Hindlimb muscle (tissue), 1 donor: ENCODE measurements at regions not wholly inside any gene's neighbourhood (a gene's known extent, or its start where the extent isn't known, plus 50 kb on each side); places are given as distances from the start of the nearest gene placed in this dataset.

ENCODE experiments used
- DNase-seq: peaks from one replicate; pipeline ENCODE4 v3.0.0-alpha.2; 2013

DNA sequence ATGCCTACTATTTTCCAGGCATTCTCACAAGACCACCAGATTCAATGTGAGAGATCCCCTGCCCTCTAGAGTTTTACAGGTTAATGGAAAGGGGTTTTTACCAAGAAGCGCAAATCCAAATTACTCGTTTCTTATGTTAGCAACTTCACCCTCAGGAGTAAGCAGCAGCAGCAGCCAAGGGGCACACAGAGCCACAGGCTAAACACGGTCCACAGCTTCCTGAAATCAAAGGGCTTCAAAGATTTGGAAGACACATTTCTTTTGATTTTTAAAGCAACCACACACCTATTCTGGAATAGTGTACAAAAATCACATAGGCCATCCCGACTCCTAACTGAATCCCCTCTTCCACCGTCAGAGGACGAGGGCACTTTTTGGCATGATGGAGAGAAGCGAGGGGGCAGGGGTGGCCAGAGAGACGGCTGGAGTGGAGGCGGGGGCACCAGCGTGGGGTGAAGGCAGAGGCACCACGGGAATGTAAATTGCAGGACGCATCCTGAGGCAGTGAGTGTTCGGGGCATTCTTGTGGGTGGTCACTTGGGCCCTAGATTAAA, 107.0 kb downstream of the ARF6 start:
- no peak for DNase-seq

DNA sequence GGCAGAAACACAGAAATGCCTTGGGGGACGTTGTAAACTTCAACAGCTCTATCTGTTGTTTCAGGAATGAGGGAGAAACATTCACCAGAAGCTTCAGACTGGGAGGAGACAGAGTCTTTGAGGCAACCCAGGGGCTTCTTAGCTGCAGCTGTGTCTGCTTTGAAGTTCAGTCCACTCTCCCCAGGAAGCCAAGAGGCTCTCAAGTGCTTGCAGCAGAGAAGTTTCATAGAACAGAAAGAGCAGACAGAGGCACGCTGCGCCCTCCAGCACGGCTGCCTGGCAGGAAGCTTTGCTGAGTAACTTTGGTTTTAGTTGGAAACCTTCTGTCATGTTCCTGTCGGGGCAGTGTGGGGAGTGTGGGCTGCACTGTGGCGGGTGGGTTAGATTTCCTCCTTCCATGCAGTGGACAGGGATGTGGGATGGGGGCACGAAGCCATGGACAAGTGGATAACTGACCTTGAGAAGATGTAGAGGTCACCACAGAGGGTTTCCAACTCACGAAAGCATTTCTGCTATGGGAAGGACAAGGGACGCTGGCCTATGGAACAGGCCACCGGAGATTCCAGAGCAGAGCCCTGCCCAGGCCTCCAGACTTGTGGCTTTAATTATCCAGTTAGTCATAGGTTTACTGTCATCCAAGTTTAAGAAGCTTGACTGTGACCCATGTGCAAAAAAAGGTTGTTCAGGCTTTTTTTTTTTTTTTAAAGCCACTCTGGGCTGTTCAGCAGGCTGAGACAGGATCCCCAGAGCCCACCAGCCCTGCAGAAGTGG, 107.7 kb downstream of the ARF6 start:
- DNase-seq: peak; percentile 80

DNA sequence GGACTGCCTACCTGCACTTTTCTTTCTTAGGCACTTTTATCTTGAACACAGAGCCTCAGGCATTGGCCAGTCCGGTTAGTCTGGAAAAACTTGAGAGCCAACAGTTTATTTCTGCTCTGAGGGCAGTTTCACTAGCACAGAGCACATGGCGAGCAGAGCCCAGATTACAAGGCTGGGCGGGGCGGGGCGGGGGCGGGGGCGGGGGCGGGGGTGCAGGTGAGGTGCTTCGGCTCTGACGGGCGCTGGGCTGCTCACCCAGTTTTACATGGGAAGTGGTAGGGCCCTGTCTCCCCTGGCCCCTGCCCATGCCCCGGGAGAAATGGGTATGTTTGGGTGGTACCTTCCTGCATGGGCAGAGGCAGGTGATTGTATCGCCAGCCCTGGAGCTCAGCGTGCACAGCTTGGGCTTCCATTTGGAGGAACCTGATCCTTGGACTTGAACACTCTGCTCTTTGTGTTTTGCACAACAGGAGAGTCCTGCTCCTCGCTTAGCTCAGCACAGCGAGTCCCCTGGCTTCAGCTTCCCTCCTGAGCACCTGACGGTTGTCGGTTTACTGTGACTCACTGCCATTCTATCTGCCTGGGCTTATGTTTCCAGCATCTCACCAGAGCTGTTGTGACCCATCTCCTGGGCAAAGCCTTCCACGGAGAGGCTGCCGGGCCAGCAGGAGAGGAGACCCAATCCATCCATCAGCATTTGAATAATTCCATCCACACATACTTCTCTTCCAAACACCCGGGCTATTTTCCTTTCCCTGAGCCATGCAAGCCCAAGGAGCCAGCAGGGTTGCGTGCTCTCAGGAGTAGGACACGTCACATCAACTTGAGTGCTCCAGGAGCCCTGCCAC, 108.5 kb downstream of the ARF6 start:
- DNase-seq: no peak

DNA sequence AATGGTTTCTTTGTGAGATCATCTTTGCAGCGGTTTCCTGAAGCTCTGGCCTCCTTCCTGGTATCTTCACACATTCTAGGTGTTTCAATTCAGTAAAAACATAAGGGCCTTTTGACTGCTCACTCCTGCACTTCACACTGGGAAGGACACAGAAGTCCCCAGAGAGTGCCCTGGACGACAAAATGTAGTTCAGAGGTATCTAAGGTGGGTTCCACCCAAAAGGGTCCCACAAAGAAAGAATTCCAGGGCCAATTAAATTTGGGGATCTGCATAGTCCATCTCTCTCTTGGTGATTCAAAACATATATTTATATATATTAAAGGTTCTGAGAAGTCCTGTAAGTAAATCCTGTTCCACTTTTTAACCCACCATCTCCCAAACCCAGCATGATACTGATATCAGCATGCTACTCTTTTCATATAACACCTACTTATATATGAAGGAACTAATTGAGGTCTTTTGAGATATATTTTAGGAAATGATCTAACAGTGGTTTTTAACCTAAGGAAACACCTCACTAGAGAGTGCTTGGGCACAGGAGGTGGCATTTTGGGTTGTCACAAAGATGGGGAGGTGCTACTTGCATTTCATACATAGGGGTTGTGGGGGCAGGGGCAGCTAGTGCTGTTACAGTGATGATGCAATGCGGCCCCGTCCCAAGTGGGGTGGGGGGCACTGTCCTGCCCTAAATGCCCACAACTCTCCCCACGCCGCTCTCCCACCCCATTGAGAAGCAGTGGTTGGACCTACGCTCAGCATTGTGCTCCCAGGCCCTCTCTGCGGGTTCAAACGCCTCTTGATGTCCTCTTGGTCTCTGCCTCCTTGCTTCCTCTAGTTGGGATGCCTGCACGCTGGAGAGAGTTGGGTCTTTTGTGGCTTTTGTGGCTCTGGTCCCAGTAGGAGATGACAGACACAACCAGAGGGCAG, 109.4 kb downstream of the ARF6 start:
- DNase-seq: no peak

DNA sequence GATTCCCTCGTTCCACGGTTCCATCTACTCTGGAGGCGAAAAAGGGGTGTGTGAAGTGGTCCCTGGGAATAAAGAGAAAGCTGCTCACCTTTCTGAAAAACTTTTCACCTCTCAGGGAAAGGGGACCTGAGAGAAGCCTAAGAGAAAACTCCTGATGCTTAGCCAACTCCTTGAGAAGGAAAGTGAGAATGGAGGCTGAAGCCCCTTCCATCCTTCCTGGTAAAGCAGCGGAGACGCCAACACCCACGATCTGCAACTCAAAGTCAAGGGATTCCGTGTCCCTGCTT, 110.0 kb downstream of the ARF6 start:
- no peak for DNase-seq

DNA sequence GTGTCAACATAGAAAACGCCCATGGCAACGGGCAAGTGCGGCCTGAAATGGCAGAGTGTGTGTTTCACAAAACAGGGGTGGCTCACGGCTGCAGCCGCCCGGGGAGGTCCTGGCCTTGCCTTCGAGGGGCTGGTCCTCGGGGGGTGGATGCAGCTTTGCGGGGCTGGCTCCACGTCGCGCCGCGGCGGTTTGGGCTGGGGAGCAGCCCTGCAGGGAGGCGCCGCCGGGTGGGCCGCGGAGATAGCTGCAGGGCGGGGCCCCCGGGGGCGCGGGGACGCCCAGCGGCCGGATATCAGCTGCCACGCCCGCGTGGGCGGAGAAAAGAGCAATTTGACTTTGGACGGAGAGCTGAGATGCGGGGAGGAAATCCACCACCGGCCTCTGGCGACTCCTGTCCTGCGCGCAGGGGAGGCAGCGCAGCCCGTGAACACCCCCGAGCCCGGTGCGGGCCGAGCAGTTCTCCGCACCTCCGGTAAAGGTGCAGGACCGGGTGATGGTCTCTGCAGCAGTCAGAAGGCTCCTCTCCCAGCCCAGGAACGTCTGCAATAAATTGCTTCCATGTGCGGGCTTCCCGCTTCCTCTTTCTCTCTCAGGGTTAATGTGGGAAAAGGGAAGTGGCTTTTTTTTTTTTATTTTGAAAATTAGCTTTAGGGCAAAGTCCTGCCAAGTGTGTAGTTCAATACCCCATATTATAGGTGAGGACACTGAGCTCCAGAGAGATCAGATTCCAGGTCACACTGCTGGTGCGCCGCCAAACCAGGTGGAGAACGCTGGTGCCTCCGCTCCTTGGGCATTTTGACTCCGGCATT, 110.5 kb downstream of the ARF6 start:
- DNase-seq: peak; percentile 74

DNA sequence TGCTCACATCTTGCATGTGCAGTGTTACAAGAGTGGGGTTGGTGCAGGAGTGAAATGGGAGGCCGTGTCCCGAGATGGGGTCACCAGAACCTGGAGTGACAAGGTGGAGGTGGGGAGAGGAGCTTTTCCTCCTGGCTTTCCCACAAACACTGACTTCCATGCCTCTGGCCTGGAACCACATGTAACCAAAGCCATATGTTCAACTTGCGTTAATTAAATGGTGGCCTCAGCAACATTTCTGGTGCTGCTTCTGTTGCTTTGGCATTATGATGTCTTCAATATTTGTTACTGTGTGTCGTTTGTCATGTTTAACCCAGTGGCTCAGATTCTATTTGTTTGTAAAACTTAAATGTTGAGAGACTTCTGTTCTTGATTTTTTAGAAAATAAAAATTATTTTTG, 110.2 kb downstream of the VCPKMT start:
- no peak for DNase-seq

DNA sequence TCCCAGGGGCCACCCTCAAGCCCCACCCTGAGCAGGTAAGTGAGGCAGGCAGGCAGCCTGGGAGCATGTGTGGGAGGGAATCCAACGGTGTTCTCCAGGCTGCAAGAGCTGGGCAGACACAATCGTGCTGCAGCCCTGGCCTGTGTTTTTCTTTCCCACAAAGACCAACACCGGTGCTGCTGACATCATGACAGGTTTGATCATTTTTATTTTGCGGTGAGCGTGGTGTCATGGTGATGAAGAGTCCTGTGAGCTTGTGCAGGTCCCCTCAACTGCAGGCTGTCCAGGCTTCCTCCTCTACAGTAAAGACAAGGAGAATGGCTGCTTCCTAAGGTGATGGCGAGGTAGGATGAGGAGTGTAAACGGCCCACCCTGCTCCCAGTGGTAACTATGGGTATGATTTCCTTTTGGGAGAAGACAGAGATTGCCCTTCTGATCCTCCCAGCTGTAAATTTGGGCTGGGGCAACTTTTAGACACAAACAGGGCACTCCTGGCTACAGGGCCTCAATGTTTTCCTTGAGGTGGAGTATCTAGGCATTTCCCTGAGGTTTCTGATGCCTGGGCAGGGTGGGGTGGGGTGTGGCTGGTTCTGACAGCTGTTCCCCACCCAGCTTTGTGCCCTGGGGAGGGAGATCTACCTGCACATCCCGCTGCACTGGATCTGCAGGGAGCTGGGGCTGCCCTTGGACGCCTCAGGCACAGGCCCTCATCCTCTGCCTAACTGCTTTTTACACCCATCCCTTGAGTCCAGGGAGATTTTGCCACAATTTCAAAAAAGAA, 109.1 kb downstream of the VCPKMT start:
- DNase-seq: no peak

DNA sequence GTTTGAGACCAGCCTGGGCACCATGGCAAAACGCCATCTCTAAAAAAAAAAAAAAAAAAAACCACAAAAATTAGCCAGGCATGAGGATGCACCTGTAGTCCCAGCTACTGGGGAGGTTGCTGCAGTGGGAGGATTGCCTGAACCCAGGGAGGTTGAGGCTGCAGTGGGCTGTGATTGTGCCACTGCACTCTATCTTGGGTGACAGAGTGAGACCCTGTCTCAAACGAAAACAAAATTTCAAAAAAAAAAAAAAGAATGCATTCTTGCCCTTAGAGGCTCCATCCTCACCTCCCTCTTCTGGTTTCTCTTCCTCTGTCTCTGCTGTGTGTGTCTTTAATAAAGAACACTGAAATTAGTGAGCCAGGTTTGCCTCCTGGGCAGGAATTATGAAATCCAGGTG, 107.8 kb downstream of the VCPKMT start:
- no peak for DNase-seq

DNA sequence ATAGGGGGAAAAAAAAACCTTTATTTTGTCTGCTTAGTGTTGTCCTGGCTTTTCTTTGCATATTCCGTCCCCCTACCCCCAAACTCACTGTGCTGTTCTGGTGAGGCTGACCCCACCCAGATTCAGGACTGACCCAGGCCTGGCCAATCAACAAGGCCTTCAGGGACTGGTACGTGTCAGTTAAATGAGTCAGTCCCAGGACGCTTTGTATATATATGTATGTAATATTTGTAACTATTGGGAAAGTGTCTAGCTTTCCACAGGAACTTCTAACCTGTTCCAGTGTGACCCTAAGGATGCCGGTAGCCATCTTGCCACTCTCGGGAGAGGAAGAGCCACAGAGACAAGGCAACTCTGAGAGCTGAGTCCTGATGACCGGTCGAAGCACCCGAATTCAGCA, 107.4 kb downstream of the VCPKMT start:
- DNase-seq: no peak

DNA sequence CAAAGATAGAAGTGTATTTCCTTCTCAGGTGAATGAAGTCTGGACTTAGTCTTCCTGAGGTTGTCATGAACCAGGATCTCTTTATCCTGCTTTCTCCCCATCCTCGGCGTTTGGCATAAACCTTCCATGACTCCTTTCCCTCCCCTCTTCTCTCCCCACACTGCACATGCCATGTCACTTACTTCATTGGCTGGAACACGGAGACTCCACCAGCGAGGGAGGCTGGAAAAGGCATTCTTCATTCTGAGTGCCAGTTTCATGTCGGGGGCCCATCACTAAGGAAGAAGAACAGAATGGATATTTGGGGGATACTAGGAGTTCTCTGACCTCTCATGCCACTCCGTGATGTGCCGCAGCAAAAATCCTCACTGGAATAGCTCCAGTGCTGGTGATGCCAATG, 105.6 kb downstream of the VCPKMT start:
- DNase-seq: no peak

DNA sequence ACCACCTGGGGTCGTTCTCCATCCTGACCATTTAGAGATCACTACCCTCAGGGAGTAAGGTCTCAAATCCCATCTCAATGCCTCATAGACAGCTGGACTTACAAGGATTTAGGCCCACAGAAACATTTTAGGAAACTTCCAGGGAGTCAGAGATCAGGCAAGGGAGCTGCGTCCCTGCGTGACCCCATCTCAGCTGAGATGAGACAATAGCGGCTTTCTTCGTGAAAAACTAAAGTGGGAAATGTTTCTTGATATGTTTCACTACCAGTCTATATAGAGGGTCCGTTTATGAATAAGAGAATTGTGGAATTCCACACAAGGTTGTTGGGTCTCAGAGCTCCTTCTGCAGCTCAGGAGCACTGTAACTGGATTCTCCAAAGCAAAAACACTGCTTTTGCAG, 105.1 kb downstream of the VCPKMT start:
- no peak for DNase-seq

DNA sequence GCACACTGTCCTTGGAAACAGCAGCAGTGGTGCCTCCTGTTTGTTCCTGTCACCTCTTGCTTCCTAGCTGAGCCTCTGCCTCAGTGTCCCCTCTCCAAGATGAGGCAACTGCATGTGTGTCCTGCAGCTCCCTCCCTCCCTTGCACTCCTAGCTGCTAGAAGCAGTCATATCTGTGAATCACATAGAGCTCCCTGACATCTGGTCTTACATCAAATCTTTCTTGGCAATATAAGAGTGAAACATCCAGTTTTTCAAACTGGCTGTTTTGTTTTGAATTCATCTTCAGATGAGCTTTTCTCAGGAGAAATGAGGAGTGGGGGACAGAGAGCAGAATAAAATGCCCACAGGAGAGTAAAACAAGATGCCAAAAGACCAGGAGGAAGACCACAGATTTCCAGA, 103.7 kb downstream of the VCPKMT start:
- no peak for DNase-seq

DNA sequence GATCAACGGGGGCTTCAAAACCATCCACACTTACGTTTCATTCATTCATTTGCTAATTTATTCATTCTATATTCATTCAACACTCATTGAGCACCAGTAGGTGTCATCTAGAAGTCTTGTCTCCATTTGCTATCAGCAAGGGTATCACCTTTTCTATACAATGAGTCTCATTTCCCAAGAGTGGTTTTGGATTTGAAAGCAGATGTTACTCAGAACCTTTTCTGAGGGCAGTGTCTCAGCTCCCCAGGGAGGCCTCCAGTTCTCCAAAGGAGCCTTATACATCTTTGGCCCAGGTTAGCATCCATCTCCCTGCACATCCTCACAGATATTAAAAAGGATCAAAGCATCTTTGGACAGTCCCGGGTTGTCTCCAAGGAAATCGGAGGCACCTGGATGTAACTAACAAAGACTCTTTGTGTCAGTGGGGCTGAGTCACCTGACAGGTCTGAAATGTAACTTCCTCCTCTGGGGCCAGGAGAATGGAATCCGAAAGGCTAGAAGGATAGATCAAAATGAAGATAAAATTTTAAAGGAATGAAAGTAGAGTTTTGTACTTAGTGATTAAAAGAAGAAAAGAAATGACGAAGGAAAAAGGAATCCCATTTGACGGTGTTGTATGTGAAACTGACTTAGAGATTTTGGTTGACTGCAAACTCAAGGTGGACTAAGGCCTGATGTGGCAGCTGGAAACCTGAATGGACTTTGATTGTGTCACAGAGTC, 103.0 kb downstream of the VCPKMT start:
- no peak for DNase-seq

DNA sequence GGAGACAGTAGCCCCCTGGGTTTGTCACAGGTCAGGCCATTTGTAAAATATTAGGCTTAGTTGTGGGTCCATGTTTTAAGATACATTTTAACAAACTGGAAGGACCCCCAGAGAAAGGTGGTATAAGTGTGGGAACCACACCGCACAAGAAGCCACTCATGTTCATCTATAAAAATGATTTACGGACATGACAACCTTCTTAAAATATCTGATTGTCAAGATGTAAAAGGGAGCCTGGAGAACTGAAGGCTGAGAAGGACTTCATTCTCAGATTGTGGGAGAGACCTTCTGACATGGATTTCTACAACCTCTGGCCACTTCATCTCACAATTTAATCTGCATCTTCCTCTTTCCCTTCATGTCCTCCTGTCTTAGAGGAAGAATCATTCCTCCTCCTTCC, 102.4 kb downstream of the VCPKMT start:
- DNase-seq: no peak

DNA sequence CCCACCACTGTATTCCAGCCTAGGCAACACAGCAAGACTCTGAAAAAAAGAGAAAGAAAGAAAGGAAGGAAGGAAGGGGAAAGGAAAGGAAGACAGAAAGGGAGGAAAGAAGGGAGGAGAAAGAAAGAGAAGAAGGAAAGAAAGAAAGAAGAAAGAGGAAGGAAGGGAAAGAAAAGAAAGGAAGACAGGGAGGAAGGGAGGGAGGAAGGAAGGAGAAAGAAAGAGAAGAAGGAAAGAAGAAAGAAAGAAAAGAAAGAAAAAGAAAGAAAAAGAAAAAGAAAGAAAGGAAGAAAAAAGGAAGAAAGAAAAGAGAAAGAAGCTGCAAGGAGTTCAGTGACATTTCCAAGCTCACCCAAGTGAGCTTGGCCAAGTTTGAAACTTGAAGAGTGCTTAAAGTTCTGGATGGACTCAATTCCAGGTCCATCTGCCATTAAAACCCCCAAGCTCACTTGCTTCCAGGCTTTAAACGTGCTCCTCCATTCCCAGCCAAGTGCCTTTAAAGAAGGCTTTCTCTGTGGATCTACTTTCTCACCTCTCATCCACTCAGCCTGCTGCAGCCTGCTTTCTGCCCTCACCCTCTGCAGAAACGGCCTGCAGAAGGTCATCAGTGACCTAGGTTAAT, 101.5 kb downstream of the VCPKMT start:
- DNase-seq: no peak

DNA sequence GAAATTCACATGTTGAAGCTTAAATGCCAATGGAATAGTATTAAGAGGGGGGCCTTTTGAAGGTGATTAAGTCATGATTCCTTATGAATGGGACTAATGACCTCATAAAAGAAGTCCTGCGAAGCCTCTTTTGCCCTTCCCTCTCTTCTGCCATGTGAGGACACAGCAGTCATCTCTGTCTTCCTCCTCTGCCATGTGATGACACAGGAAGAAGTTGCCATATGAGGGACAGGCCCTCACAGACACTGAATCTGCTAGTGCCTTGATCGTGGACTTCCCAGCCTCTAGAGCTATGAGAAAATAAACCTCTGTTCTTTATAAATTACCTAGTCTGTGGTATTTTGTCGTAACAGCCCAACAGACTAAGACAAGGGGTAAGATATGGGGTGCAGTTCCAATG, 100.7 kb downstream of the VCPKMT start:
- no peak for DNase-seq

DNA sequence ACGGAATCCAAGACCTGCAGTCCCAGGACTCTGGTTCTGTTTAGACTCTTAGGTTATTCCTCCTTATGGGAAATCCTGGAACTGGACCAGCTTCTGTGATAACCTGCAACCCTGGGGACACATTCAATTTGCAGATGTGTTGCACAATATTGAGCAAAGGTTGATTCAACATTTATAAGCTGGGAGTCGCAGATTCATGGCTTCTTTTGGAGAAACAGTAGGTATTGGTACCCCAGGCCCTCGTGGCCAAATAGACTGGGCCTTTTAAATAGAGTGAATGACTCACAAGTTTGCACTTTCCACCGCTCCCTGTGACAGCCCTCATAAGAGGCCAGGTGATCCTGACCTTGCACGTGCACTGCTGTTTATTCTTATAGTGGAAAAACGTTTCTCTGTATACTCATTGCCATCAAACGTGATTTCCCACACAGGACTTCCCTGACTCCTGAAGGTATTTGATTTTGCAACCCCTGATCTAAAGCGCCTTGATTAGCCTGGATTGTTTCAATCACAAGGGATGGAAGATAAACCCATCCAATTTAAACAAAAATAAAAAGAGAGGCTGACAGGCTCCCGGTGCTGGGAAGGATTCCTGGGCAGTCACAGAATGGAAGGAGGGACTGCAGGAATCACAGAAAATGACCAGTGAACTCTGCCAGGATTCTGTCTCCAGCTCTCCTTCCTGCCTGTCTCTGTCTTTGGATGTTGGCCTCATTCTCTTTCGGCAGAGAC, 98.0 kb downstream of the VCPKMT start:
- DNase-seq: peak; percentile 56

DNA sequence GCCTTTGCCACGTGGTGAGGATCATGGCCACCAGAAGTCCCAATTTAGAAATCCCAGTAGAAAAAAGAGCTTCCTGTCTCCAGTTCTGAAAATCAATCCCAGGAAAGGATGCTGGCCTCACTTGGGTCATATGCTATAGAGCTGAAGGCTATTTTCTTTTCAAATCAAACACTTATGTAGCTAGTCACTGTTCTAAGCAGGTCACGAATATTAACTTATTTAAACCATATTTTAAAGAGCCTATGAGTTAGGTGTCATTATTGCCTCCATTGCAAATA, 97.5 kb downstream of the VCPKMT start:
- no peak for DNase-seq

DNA sequence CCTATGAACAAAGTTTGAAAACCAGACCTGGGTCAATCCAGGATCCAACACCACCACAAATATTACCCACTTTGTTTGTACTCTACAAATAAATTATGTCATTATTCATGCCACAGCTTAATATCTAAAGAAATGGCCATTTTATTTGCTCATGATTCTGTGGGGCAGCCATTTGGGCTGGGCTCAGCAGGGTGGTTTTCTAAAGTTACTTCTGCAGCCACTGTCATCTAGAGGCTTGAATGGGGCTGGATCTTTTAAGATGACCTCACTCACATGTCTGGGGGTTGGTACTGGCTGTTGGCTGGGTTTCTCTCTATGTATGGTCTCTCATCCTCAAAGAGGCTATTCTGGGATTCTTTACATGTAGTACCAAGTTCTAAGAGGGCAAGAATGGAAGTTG, 96.2 kb downstream of the VCPKMT start:
- no peak for DNase-seq
